OCI-LY1 (cell line): ENCODE measurements at regions not wholly inside any gene's neighbourhood (a gene's known extent, or its start where the extent isn't known, plus 50 kb on each side); places are given as distances from the start of the nearest gene placed in this dataset.

ENCODE experiments used
- EZH2 ChIP-seq: fragments of 200-600 bp; sonication (generic), shearing (Covaris generic); IDR thresholded peaks from 2 replicates; pipeline ENCODE4 v1.8.0; 2017; ENCODE audit warnings: borderline replicate concordance, mixed run types, mild to moderate bottlenecking, antibody characterized with exemption, low read length, moderate library complexity, mixed read lengths
- TF ChIP-seq, protein P1 (sequence below): fragments of 200-600 bp; sonication (generic), shearing (Covaris generic); IDR thresholded peaks from 2 replicates; pipeline ENCODE4 v1.5.1; 2017; ENCODE audit warnings: mild to moderate bottlenecking, antibody characterized with exemption, low read length, moderate library complexity, mixed read lengths

DNA sequence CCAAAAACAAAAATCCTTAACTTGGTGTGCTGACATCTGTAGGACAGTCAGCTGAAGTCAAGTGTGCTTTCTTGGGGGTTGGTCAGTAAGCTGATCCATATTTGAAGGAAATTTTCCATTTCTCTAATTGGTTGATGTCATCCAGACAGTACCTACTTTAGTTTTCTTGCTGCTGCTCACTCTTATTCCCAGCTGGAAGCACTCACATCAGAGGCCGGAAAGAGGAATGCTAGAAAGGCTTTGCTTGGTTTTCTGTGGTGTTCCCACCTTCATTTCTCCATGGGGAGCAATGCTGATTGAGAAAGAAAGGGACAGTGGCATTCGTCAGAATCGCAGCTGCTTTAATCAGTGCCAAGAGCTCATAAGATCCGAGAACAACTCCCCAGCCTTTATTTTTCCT is 227.0 kb downstream of the C4orf33 start:
- TF ChIP-seq, protein P1, sequence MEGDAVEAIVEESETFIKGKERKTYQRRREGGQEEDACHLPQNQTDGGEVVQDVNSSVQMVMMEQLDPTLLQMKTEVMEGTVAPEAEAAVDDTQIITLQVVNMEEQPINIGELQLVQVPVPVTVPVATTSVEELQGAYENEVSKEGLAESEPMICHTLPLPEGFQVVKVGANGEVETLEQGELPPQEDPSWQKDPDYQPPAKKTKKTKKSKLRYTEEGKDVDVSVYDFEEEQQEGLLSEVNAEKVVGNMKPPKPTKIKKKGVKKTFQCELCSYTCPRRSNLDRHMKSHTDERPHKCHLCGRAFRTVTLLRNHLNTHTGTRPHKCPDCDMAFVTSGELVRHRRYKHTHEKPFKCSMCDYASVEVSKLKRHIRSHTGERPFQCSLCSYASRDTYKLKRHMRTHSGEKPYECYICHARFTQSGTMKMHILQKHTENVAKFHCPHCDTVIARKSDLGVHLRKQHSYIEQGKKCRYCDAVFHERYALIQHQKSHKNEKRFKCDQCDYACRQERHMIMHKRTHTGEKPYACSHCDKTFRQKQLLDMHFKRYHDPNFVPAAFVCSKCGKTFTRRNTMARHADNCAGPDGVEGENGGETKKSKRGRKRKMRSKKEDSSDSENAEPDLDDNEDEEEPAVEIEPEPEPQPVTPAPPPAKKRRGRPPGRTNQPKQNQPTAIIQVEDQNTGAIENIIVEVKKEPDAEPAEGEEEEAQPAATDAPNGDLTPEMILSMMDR: no peak
- TF ChIP-seq EZH2: no peak
